ENCODE measurements at regions not wholly inside any gene's neighbourhood (a gene's known extent, or its start where the extent isn't known, plus 50 kb on each side); places are given as distances from the start of the nearest gene placed in this dataset.

DNA sequence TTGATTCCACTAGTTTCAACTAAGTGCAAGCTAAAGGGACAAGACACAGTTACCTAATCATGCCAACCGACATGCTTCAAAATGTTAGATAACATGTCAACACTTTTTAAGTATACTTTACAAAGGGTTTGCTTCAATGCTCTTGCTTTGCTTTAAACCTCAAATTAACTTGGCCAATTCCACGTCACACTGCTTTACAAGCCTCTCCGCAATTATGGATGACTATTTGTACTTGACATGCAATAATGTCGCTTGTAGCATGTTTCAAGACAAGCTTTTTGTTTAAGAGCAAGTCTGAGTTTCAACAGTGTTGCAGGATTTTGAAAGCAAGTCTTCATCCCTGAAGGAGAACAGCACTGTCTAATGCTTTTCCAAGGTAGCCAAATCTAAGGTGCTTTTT lies 86.9 kb downstream of the CNTN3 start:
- TF ChIP-seq, protein P1, sequence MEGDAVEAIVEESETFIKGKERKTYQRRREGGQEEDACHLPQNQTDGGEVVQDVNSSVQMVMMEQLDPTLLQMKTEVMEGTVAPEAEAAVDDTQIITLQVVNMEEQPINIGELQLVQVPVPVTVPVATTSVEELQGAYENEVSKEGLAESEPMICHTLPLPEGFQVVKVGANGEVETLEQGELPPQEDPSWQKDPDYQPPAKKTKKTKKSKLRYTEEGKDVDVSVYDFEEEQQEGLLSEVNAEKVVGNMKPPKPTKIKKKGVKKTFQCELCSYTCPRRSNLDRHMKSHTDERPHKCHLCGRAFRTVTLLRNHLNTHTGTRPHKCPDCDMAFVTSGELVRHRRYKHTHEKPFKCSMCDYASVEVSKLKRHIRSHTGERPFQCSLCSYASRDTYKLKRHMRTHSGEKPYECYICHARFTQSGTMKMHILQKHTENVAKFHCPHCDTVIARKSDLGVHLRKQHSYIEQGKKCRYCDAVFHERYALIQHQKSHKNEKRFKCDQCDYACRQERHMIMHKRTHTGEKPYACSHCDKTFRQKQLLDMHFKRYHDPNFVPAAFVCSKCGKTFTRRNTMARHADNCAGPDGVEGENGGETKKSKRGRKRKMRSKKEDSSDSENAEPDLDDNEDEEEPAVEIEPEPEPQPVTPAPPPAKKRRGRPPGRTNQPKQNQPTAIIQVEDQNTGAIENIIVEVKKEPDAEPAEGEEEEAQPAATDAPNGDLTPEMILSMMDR (conservative IDR thresholded peaks at IDR 0.05): no peak
- no peak for TF ChIP-seq EZH2 (IDR thresholded peaks at IDR 0.05; ENCODE audit: low read depth)

Data from PC-9 (cell line).